GM12891 (cell line): ENCODE measurements at regions not wholly inside any gene's neighbourhood (a gene's known extent, or its start where the extent isn't known, plus 50 kb on each side); places are given as distances from the start of the nearest gene placed in this dataset.

Source experiments
- PAX5 ChIP-seq: IDR thresholded peaks from 2 replicates; pipeline ENCODE4 v1.6.1; 2011; ENCODE audit warnings: low read length, moderate library complexity, mild to moderate bottlenecking; ENCODE audit not compliant: insufficient read depth, severe bottlenecking
- POLR2A ChIP-seq: IDR thresholded peaks from 2 replicates; pipeline ENCODE4 v1.6.1; 2011; ENCODE audit warnings: low read depth, low read length, control low read depth
- POLR2AphosphoS5 ChIP-seq: IDR thresholded peaks from 2 replicates; pipeline ENCODE4 v1.6.1; 2011; ENCODE audit warnings: low read depth, low read length, control low read depth
- POU2F2 ChIP-seq: IDR thresholded peaks from 2 replicates; pipeline ENCODE4 v1.6.1; 2011; ENCODE audit warnings: low read depth, mild to moderate bottlenecking, control low read depth, low read length, moderate library complexity
- SPI1 ChIP-seq: IDR thresholded peaks from 2 replicates; pipeline ENCODE4 v1.6.1; 2011; ENCODE audit warnings: low read depth, low read length, control low read depth
- TAF1 ChIP-seq: IDR thresholded peaks from 2 replicates; pipeline ENCODE4 v1.6.1; 2011; ENCODE audit warnings: low read depth, low read length, control low read depth

DNA sequence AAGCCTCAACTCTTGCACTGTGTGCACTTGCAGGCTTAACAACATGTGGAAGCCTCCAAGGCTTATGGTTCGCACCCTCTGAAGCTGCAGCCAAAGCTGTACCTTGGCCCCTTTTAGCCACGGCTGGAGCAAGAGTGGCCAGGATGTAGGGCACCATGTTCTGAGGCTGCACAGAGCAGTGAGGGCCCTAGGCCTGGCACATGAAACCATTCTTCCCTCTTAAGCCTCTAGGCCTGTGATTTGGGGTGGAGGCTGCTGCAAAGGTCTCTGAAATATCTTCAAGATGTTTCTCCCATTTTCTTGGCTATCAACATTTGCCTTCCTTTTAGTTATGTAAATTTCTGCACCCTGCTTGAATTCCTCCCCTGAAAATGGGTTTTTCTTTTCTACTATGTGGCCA lies 161.9 kb upstream of the SPATS2L start:
- no peak for TF ChIP-seq POLR2AphosphoS5
- TF ChIP-seq TAF1 = no peak
- no peak for TF ChIP-seq POLR2A
- no peak for TF ChIP-seq PAX5
- no peak for TF ChIP-seq SPI1
- TF ChIP-seq POU2F2 = no peak
